ENCODE measurements at regions not wholly inside any gene's neighbourhood (a gene's known extent, or its start where the extent isn't known, plus 50 kb on each side); places are given as distances from the start of the nearest gene placed in this dataset.
"Not testable (repeated sequence)": the region's sequence is repeated elsewhere in the genome, so short reads cannot be mapped to it uniquely, and the experiment has no call there.

DNA sequence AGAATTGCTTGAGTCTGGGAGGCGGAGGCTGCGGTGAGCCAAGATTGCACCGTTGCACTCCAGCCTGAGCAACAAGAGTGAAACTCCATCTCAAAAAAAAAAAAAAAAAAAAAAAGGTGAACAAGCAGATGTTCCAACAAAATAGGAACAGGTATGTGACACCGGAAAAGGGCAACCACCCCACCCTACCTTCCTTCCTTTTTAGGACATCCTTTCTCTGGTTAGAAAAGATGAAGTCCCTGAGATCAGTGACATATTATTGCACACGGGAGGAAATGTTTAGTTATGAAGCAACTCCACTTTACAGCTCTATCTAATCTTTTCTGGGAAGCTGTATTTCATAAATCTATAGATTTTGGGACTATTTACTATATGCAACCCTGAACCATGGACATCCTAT is 114.2 kb upstream of the MON1B start:
- Histone ChIP-seq H3K4me1 (ENCODE audit: control insufficient read depth in 2 of 2, insufficient read depth in 2 of 2, low read length in 1 of 2) (no peaks in the 10 kb centered on the region), H3K4me3 (ENCODE audit: low read depth in 1 of 2, low read length in 2 of 2) (no peak overlapping the region), H3K27ac (ENCODE audit: low read depth in 2 of 2, low read length in 1 of 2) (no peak overlapping the region), H3K27me3 (ENCODE audit: control insufficient read depth in 1 of 2, insufficient read depth in 2 of 2, low read length in 2 of 2) (no peaks in the 10 kb centered on the region), H3K9me3 (ENCODE audit: control insufficient read depth in 2 of 2, insufficient read depth in 1 of 2, low read depth in 1 of 2, low read length in 1 of 2) (no peaks in the 10 kb centered on the region), H3K36me3 (ENCODE audit: control insufficient read depth in 2 of 2, insufficient read depth in 2 of 2, low read length in 1 of 2) (no peaks in the 10 kb centered on the region)
- WGBS, 2 donors: 80 to 85% methylated on average over 5 of the region's 5 CpGs

GRCh38 chr16:77077256-77077922 is 113.6 kb upstream of the MON1B start:
- H3K9me3 ChIP-seq (ENCODE audit: control insufficient read depth in 2 of 2, insufficient read depth in 1 of 2, low read depth in 1 of 2, low read length in 1 of 2): no peaks in the 10 kb centered on the region
- no peaks in the 10 kb centered on the region for H3K4me1 ChIP-seq (ENCODE audit: control insufficient read depth in 2 of 2, insufficient read depth in 2 of 2, low read length in 1 of 2)
- H3K4me3 ChIP-seq (ENCODE audit: low read depth in 1 of 2, low read length in 2 of 2): no peak overlapping the region
- H3K36me3 ChIP-seq (ENCODE audit: control insufficient read depth in 2 of 2, insufficient read depth in 2 of 2, low read length in 1 of 2): no peaks in the 10 kb centered on the region
- H3K27me3 ChIP-seq (ENCODE audit: control insufficient read depth in 1 of 2, insufficient read depth in 2 of 2, low read length in 2 of 2): no peaks in the 10 kb centered on the region
- 62 to 65% methylated on average over 8 of the region's 8 CpGs for WGBS, 2 donors
- no peak overlapping the region for H3K27ac ChIP-seq (ENCODE audit: low read depth in 2 of 2, low read length in 1 of 2)

DNA sequence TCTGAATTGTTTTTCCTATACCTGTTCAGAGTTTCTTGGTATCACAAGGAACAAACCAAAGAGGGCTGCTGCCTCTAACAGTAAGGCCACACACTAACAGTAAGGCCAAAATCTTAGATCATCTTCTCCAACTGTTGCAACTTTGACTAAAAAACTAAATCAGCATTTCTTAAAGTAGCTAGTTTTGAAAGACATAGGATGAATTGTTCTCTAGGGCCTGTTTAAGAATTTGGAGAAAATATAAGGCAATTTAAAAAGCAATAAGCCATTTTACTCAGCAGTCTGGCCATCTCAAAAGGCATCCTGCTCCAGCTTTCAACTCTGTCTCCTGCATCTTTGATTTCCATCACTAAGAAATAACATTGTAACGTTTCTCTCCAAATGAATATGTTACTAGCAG is 105.0 kb upstream of the MON1B start:
- Histone ChIP-seq H3K9me3 (ENCODE audit: control insufficient read depth in 2 of 2, insufficient read depth in 1 of 2, low read depth in 1 of 2, low read length in 1 of 2) (no peaks in the 10 kb centered on the region), H3K36me3 (ENCODE audit: control insufficient read depth in 2 of 2, insufficient read depth in 2 of 2, low read length in 1 of 2) (no peaks in the 10 kb centered on the region), H3K4me1 (ENCODE audit: control insufficient read depth in 2 of 2, insufficient read depth in 2 of 2, low read length in 1 of 2) (no peaks in the 10 kb centered on the region), H3K27ac (ENCODE audit: low read depth in 2 of 2, low read length in 1 of 2) (no peak overlapping the region), H3K4me3 (ENCODE audit: low read depth in 1 of 2, low read length in 2 of 2) (no peak overlapping the region), H3K27me3 (ENCODE audit: control insufficient read depth in 1 of 2, insufficient read depth in 2 of 2, low read length in 2 of 2) (no peaks in the 10 kb centered on the region)
- 52 to 60% methylated on average over 1 of the region's 1 CpG for WGBS, 2 donors

- Histone ChIP-seq H3K9me3 (ENCODE audit: control insufficient read depth in 2 of 2, insufficient read depth in 1 of 2, low read depth in 1 of 2, low read length in 1 of 2) (no peaks in the 10 kb centered on the region), H3K27me3 (ENCODE audit: control insufficient read depth in 1 of 2, insufficient read depth in 2 of 2, low read length in 2 of 2) (no peaks in the 10 kb centered on the region), H3K27ac (ENCODE audit: low read depth in 2 of 2, low read length in 1 of 2) (no peak overlapping the region), H3K4me3 (ENCODE audit: low read depth in 1 of 2, low read length in 2 of 2) (no peak overlapping the region), H3K4me1 (ENCODE audit: control insufficient read depth in 2 of 2, insufficient read depth in 2 of 2, low read length in 1 of 2) (no peaks in the 10 kb centered on the region), H3K36me3 (ENCODE audit: control insufficient read depth in 2 of 2, insufficient read depth in 2 of 2, low read length in 1 of 2) (no peaks in the 10 kb centered on the region)
- WGBS, 2 donors: 50 to 55% methylated on average over 1 of the region's 1 CpG
These were observed 100.9 kb upstream of the MON1B start for GRCh38 chr16:77090062-77090461.

DNA sequence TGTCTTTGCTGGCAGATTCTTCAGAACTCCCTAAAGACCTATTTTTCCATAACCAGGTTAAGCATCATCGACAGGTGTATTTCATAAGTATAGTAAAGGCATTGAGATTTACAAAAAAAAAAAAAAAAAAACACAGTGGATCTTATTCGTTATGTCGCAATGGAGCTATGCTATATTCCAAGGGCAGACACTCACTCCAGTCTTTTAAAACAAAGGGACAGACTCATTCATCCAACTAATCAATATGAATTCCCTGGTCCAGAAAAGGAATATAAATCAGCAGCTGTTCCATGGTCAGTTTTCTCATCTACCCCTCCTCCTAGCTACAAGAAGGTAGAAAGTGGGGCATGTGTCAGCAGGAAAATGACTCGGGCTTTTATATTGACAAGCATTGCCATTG is 97.7 kb upstream of the MON1B start:
- Histone ChIP-seq H3K9me3 (ENCODE audit: control insufficient read depth in 2 of 2, insufficient read depth in 1 of 2, low read depth in 1 of 2, low read length in 1 of 2) (no peaks in the 10 kb centered on the region), H3K27me3 (ENCODE audit: control insufficient read depth in 1 of 2, insufficient read depth in 2 of 2, low read length in 2 of 2) (no peaks in the 10 kb centered on the region), H3K4me1 (ENCODE audit: control insufficient read depth in 2 of 2, insufficient read depth in 2 of 2, low read length in 1 of 2) (no peaks in the 10 kb centered on the region), H3K36me3 (ENCODE audit: control insufficient read depth in 2 of 2, insufficient read depth in 2 of 2, low read length in 1 of 2) (no peaks in the 10 kb centered on the region), H3K4me3 (ENCODE audit: low read depth in 1 of 2, low read length in 2 of 2) (no peak overlapping the region), H3K27ac (ENCODE audit: low read depth in 2 of 2, low read length in 1 of 2) (no peak overlapping the region)
- 84 to 92% methylated on average over 4 of the region's 4 CpGs for WGBS, 2 donors

GRCh38 chr16:77093999-77094398 is 97.0 kb upstream of the MON1B start:
- Histone ChIP-seq H3K4me3 (ENCODE audit: low read depth in 1 of 2, low read length in 2 of 2) (no peak overlapping the region), H3K27me3 (ENCODE audit: control insufficient read depth in 1 of 2, insufficient read depth in 2 of 2, low read length in 2 of 2) (no peaks in the 10 kb centered on the region)
- WGBS, 2 donors: 79 to 81% methylated on average over 2 of the region's 2 CpGs

DNA sequence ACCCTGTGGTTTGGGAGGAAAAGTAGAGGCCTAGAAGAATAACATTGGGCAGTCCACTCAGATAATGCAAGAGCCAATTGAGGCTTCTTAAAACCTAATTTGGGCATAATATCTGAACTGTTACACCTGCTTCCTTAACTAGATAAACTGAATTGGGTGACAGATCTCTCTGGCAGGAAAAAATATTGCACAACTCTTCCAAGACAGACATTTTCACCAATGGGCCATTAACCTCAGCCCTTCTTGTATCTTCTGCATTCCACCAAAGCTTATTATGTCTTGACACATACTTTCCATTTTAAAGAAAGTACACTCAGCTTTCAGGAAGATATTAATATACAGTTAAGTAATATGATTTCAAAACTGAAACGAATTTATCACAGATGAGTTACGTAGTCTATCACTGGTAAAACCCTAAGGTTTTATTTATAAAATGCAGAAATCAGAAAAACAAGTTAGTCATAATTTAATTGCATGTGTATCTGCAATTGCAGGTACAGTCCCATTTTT is 79.9 kb upstream of the MON1B start:
- WGBS, 2 donors: 61 to 62% methylated on average over 2 of the region's 2 CpGs
- Histone ChIP-seq H3K4me1 (ENCODE audit: control insufficient read depth in 2 of 2, insufficient read depth in 2 of 2, low read length in 1 of 2) (no peaks in the 10 kb centered on the region), H3K36me3 (ENCODE audit: control insufficient read depth in 2 of 2, insufficient read depth in 2 of 2, low read length in 1 of 2) (no peaks in the 10 kb centered on the region), H3K4me3 (ENCODE audit: low read depth in 1 of 2, low read length in 2 of 2) (no peak overlapping the region), H3K27me3 (ENCODE audit: control insufficient read depth in 1 of 2, insufficient read depth in 2 of 2, low read length in 2 of 2) (no peaks in the 10 kb centered on the region), H3K9me3 (ENCODE audit: control insufficient read depth in 2 of 2, insufficient read depth in 1 of 2, low read depth in 1 of 2, low read length in 1 of 2) (no peaks in the 10 kb centered on the region), H3K27ac (ENCODE audit: low read depth in 2 of 2, low read length in 1 of 2) (no peak overlapping the region)

More at GRCh38 chr16:77093999-77094398, 97.0 kb upstream of the MON1B start:
- Histone ChIP-seq H3K4me1 (ENCODE audit: control insufficient read depth in 2 of 2, insufficient read depth in 2 of 2, low read length in 1 of 2) (no peaks in the 10 kb centered on the region), H3K9me3 (ENCODE audit: control insufficient read depth in 2 of 2, insufficient read depth in 1 of 2, low read depth in 1 of 2, low read length in 1 of 2) (no peaks in the 10 kb centered on the region), H3K27ac (ENCODE audit: low read depth in 2 of 2, low read length in 1 of 2) (no peak overlapping the region), H3K36me3 (ENCODE audit: control insufficient read depth in 2 of 2, insufficient read depth in 2 of 2, low read length in 1 of 2) (no peaks in the 10 kb centered on the region)

GRCh38 chr16:77112746-77113145 is 78.2 kb upstream of the MON1B start:
- no peak overlapping the region for H3K4me3 ChIP-seq (ENCODE audit: low read depth in 1 of 2, low read length in 2 of 2)
- WGBS, 2 donors: 61 to 68% methylated on average over 2 of the region's 2 CpGs
- H3K9me3 ChIP-seq (ENCODE audit: control insufficient read depth in 2 of 2, insufficient read depth in 1 of 2, low read depth in 1 of 2, low read length in 1 of 2): no peaks in the 10 kb centered on the region

DNA sequence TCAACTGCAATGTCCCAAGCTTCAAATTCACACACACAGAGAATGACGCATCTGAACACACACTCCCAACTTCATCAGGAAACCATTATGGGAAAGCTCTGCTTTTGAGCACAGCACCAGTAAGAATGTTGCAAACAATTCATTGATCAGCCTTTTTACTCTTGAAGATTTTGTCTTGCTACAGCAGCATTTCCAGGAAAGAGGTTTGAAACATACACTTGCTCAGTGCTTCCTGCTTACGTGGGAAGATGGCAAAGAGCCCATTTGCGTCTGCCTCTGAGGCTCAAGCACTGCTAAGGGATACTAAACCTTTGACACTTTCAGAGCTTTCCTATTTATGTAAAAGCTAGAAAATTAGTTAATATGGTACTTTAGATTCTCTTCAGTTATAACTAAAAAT is 77.2 kb upstream of the MON1B start:
- WGBS, 2 donors: 54 to 61% methylated on average over 3 of the region's 3 CpGs
- H3K4me3 ChIP-seq (ENCODE audit: low read depth in 1 of 2, low read length in 2 of 2): no peak overlapping the region

More at GRCh38 chr16:77112746-77113145, 78.2 kb upstream of the MON1B start:
- no peaks in the 10 kb centered on the region for H3K27me3 ChIP-seq (ENCODE audit: control insufficient read depth in 1 of 2, insufficient read depth in 2 of 2, low read length in 2 of 2)
- no peaks in the 10 kb centered on the region for H3K4me1 ChIP-seq (ENCODE audit: control insufficient read depth in 2 of 2, insufficient read depth in 2 of 2, low read length in 1 of 2)
- no peak overlapping the region for H3K27ac ChIP-seq (ENCODE audit: low read depth in 2 of 2, low read length in 1 of 2)
- no peaks in the 10 kb centered on the region for H3K36me3 ChIP-seq (ENCODE audit: control insufficient read depth in 2 of 2, insufficient read depth in 2 of 2, low read length in 1 of 2)

GRCh38 chr16:77114361-77114760 is 76.6 kb upstream of the MON1B start:
- WGBS, 2 donors: 91 to 98% methylated on average over 4 of the region's 4 CpGs
- not testable (repeated sequence) for H3K9me3 ChIP-seq (ENCODE audit: control insufficient read depth in 2 of 2, insufficient read depth in 1 of 2, low read depth in 1 of 2, low read length in 1 of 2); H3K27me3 ChIP-seq (ENCODE audit: control insufficient read depth in 1 of 2, insufficient read depth in 2 of 2, low read length in 2 of 2); H3K27ac ChIP-seq (ENCODE audit: low read depth in 2 of 2, low read length in 1 of 2); H3K36me3 ChIP-seq (ENCODE audit: control insufficient read depth in 2 of 2, insufficient read depth in 2 of 2, low read length in 1 of 2); H3K4me3 ChIP-seq (ENCODE audit: low read depth in 1 of 2, low read length in 2 of 2); H3K4me1 ChIP-seq (ENCODE audit: control insufficient read depth in 2 of 2, insufficient read depth in 2 of 2, low read length in 1 of 2)

More for the DNA sequence above, 77.2 kb upstream of the MON1B start:
- Histone ChIP-seq H3K9me3 (ENCODE audit: control insufficient read depth in 2 of 2, insufficient read depth in 1 of 2, low read depth in 1 of 2, low read length in 1 of 2) (no peaks in the 10 kb centered on the region), H3K4me1 (ENCODE audit: control insufficient read depth in 2 of 2, insufficient read depth in 2 of 2, low read length in 1 of 2) (no peaks in the 10 kb centered on the region), H3K27ac (ENCODE audit: low read depth in 2 of 2, low read length in 1 of 2) (no peak overlapping the region), H3K27me3 (ENCODE audit: control insufficient read depth in 1 of 2, insufficient read depth in 2 of 2, low read length in 2 of 2) (no peaks in the 10 kb centered on the region), H3K36me3 (ENCODE audit: control insufficient read depth in 2 of 2, insufficient read depth in 2 of 2, low read length in 1 of 2) (no peaks in the 10 kb centered on the region)
